ENCODE measurements at regions not wholly inside any gene's neighbourhood (a gene's known extent, or its start where the extent isn't known, plus 50 kb on each side); places are given as distances from the start of the nearest gene placed in this dataset.

GRCh38 chr12:127526925-127527324 is 740.0 kb upstream of the TMEM132C start:
- Mint-ChIP-seq H3K4me3 (no peak overlapping the region), H3K9me3 (peaks cover 93% of the 10 kb centered on the region), H3K27ac (no peak overlapping the region), H3K27me3 (ENCODE audit: insufficient read depth, low read depth, poor library complexity) (no peaks in the 10 kb centered on the region), H3K4me1 (no peaks in the 10 kb centered on the region), H3K36me3 (ENCODE audit: low read depth) (peaks cover 36% of the 10 kb centered on the region)
- Histone ChIP-seq H3K27ac (ENCODE audit: low read depth) (no peak overlapping the region), H4K20me1 (replicated peaks; ENCODE audit: insufficient read depth) (no peaks in the 10 kb centered on the region), H2AFZ (no peak overlapping the region), H3K79me2 (replicated peaks; ENCODE audit: insufficient read depth) (no peaks in the 10 kb centered on the region), H3K36me3 (ENCODE audit: insufficient read depth) (no peaks in the 10 kb centered on the region), H3K4me3 (no peak overlapping the region), H3F3A (replicated peaks; ENCODE audit: low read depth) (no peaks in the 10 kb centered on the region), H3K4me2 (no peak overlapping the region), H3K4me1 (ENCODE audit: insufficient read depth) (no peaks in the 10 kb centered on the region), H3K9me2 (ENCODE audit: insufficient read depth) (no peaks in the 10 kb centered on the region), H3K27me3 (ENCODE audit: insufficient read depth) (no peaks in the 10 kb centered on the region)
- no peak for ATAC-seq
- TF ChIP-seq NANOG (IDR thresholded peaks at IDR 0.05; ENCODE audit: borderline replicate concordance), result no peak
- TF ChIP-seq CTCF (conservative IDR thresholded peaks at IDR 0.05; ENCODE audit: low read depth in 2 of 2), result no peak; a peak in 1 of 4 replicates
- TF ChIP-seq POLR2AphosphoS5 (IDR thresholded peaks at IDR 0.05; ENCODE audit: low read depth), result no peak
- TF ChIP-seq, protein P1, sequence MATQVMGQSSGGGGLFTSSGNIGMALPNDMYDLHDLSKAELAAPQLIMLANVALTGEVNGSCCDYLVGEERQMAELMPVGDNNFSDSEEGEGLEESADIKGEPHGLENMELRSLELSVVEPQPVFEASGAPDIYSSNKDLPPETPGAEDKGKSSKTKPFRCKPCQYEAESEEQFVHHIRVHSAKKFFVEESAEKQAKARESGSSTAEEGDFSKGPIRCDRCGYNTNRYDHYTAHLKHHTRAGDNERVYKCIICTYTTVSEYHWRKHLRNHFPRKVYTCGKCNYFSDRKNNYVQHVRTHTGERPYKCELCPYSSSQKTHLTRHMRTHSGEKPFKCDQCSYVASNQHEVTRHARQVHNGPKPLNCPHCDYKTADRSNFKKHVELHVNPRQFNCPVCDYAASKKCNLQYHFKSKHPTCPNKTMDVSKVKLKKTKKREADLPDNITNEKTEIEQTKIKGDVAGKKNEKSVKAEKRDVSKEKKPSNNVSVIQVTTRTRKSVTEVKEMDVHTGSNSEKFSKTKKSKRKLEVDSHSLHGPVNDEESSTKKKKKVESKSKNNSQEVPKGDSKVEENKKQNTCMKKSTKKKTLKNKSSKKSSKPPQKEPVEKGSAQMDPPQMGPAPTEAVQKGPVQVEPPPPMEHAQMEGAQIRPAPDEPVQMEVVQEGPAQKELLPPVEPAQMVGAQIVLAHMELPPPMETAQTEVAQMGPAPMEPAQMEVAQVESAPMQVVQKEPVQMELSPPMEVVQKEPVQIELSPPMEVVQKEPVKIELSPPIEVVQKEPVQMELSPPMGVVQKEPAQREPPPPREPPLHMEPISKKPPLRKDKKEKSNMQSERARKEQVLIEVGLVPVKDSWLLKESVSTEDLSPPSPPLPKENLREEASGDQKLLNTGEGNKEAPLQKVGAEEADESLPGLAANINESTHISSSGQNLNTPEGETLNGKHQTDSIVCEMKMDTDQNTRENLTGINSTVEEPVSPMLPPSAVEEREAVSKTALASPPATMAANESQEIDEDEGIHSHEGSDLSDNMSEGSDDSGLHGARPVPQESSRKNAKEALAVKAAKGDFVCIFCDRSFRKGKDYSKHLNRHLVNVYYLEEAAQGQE (IDR thresholded peaks at IDR 0.05; ENCODE audit: unreplicated experiment), result no peak
- TF ChIP-seq, protein P2, sequence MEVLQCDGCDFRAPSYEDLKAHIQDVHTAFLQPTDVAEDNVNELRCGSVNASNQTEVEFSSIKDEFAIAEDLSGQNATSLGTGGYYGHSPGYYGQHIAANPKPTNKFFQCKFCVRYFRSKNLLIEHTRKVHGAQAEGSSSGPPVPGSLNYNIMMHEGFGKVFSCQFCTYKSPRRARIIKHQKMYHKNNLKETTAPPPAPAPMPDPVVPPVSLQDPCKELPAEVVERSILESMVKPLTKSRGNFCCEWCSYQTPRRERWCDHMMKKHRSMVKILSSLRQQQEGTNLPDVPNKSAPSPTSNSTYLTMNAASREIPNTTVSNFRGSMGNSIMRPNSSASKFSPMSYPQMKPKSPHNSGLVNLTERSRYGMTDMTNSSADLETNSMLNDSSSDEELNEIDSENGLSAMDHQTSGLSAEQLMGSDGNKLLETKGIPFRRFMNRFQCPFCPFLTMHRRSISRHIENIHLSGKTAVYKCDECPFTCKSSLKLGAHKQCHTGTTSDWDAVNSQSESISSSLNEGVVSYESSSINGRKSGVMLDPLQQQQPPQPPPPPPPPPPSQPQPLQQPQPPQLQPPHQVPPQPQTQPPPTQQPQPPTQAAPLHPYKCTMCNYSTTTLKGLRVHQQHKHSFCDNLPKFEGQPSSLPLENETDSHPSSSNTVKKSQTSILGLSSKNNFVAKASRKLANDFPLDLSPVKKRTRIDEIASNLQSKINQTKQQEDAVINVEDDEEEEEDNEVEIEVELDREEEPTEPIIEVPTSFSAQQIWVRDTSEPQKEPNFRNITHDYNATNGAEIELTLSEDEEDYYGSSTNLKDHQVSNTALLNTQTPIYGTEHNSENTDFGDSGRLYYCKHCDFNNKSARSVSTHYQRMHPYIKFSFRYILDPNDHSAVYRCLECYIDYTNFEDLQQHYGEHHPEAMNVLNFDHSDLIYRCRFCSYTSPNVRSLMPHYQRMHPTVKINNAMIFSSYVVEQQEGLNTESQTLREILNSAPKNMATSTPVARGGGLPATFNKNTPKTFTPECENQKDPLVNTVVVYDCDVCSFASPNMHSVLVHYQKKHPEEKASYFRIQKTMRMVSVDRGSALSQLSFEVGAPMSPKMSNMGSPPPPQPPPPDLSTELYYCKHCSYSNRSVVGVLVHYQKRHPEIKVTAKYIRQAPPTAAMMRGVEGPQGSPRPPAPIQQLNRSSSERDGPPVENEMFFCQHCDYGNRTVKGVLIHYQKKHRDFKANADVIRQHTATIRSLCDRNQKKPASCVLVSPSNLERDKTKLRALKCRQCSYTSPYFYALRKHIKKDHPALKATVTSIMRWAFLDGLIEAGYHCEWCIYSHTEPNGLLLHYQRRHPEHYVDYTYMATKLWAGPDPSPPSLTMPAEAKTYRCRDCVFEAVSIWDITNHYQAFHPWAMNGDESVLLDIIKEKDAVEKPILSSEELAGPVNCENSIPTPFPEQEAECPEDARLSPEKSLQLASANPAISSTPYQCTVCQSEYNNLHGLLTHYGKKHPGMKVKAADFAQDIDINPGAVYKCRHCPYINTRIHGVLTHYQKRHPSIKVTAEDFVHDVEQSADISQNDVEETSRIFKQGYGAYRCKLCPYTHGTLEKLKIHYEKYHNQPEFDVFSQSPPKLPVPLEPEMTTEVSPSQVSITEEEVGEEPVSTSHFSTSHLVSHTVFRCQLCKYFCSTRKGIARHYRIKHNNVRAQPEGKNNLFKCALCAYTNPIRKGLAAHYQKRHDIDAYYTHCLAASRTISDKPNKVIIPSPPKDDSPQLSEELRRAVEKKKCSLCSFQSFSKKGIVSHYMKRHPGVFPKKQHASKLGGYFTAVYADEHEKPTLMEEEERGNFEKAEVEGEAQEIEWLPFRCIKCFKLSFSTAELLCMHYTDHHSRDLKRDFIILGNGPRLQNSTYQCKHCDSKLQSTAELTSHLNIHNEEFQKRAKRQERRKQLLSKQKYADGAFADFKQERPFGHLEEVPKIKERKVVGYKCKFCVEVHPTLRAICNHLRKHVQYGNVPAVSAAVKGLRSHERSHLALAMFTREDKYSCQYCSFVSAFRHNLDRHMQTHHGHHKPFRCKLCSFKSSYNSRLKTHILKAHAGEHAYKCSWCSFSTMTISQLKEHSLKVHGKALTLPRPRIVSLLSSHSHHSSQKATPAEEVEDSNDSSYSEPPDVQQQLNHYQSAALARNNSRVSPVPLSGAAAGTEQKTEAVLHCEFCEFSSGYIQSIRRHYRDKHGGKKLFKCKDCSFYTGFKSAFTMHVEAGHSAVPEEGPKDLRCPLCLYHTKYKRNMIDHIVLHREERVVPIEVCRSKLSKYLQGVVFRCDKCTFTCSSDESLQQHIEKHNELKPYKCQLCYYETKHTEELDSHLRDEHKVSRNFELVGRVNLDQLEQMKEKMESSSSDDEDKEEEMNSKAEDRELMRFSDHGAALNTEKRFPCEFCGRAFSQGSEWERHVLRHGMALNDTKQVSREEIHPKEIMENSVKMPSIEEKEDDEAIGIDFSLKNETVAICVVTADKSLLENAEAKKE (CRISPR knock-in tag; IDR thresholded peaks at IDR 0.05), result no peak
- no peak for TF ChIP-seq EZH2phosphoT487 (IDR thresholded peaks at IDR 0.05; ENCODE audit: unreplicated experiment)
- TF ChIP-seq ZNF114 (CRISPR knock-in tag; IDR thresholded peaks at IDR 0.05), result no peak
- no peak for TF ChIP-seq EZH2 (IDR thresholded peaks at IDR 0.05; ENCODE audit: low read depth, unreplicated experiment)
- no peak for TF ChIP-seq STAT1 (IDR thresholded peaks at IDR 0.05; ENCODE audit: unreplicated experiment)
- TF ChIP-seq CREB1 (CRISPR knock-in tag; IDR thresholded peaks at IDR 0.05; ENCODE audit: low read depth), result no peak
- TF ChIP-seq ETS1 (IDR thresholded peaks at IDR 0.05), result no peak
- TF ChIP-seq JUNB (IDR thresholded peaks at IDR 0.05; ENCODE audit: unreplicated experiment), result no peak
- no peak for TF ChIP-seq ZNF331 (CRISPR knock-in tag; IDR thresholded peaks at IDR 0.05; ENCODE audit: low read depth)
- DNase-seq (ENCODE audit: low spot score), result no peak
